ENCODE measurements at regions not wholly inside any gene's neighbourhood (a gene's known extent, or its start where the extent isn't known, plus 50 kb on each side); places are given as distances from the start of the nearest gene placed in this dataset.

DNA sequence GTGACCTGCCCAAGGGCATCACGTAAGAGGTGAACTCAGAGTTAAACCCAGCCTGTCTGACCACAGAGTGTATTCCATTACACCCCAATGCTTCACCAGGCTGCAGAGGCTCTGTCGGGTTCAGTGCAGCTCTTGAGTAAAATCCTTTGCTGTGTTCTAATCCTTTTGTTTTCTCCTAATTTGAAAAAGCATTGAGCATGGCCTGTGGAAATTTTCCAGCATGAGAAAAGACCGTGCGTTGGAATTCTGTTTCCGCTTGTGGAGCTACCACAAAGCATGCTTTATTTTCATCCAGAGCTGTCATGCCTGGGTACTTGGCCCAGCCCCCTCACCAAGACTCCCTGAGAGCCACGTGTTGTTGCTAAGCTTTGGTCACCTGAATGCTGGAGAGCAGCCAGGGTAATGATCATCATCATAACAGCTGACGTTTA lies 317.6 kb downstream of the PRDM2 start:
- 48 to 50% methylated on average over 7 of the region's 7 CpGs for WGBS, 2 donors
- no peak for DNase-seq
- Histone ChIP-seq H3K4me3 (no peak overlapping the region), H3K36me3 (no peaks in the 10 kb centered on the region), H3K4me1 (no peaks in the 10 kb centered on the region), H3K9me3 (no peaks in the 10 kb centered on the region), H3K27me3 (peaks cover 0 to 24% (median 17%) of the 10 kb centered on the region in 7 donors), H3K27ac (no peak overlapping the region)
- TF ChIP-seq, protein P1, sequence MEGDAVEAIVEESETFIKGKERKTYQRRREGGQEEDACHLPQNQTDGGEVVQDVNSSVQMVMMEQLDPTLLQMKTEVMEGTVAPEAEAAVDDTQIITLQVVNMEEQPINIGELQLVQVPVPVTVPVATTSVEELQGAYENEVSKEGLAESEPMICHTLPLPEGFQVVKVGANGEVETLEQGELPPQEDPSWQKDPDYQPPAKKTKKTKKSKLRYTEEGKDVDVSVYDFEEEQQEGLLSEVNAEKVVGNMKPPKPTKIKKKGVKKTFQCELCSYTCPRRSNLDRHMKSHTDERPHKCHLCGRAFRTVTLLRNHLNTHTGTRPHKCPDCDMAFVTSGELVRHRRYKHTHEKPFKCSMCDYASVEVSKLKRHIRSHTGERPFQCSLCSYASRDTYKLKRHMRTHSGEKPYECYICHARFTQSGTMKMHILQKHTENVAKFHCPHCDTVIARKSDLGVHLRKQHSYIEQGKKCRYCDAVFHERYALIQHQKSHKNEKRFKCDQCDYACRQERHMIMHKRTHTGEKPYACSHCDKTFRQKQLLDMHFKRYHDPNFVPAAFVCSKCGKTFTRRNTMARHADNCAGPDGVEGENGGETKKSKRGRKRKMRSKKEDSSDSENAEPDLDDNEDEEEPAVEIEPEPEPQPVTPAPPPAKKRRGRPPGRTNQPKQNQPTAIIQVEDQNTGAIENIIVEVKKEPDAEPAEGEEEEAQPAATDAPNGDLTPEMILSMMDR (IDR thresholded peaks at IDR 0.05) = no peak
- no peak for ATAC-seq
- intact Hi-C loops (cut with DNase I) = no loop called here

DNA sequence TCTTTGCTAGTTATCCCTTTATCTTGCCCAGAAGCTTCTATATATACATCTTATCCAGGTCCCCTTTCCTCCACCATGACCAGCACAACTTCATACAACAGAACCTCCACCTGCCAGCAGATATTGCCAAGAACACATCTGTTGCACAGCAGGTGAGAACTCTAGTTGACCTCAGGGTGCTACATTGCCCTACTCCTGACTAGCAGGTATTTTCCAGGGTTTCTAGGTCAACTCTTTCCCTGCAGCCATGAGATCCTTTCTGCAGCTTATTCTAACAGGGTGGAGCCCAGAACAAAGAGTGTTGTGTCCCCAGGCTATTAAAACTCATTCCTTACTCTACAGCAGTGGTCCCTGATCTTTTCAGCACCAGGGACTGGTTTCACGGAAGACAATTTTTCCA lies 319.5 kb downstream of the PRDM2 start:
- intact Hi-C loops (cut with DNase I) = no loop called here
- ATAC-seq (no peak), DNase-seq (no peak)
- no peaks in the 10 kb centered on the region for H3K4me1 ChIP-seq
- peaks cover 0 to 30% (median 14%) of the 10 kb centered on the region in 7 donors for H3K27me3 ChIP-seq
- H3K4me3 ChIP-seq = no peak overlapping the region
- no peaks in the 10 kb centered on the region for H3K36me3 ChIP-seq
- H3K27ac ChIP-seq = no peak overlapping the region
- no peaks in the 10 kb centered on the region for H3K9me3 ChIP-seq
- 91 to 95% methylated on average over 1 of the region's 1 CpG for WGBS, 2 donors
- TF ChIP-seq, protein P1 (IDR thresholded peaks at IDR 0.05) = no peak

DNA sequence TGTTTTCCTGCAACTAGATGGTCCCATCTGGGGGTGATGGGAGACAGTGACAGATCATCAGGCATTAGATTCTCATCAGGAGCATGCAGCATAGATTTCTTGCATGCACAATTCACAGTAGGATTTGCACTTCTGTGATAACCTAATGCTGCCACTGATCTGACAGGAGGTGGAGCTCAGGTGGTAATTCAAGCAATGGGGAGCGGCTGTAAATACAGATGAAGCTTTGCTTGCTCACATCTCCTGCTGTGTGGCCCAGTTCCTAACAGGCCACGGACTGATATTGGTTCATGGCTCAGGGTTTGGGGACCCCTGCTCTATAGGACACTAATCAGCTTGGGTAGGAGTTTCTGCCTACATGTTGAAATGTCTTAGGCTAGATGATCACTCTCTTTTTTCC lies 320.0 kb downstream of the PRDM2 start:
- Histone ChIP-seq H3K4me3 (no peak overlapping the region), H3K27ac (no peak overlapping the region), H3K27me3 (peaks cover 0 to 31% (median 14%) of the 10 kb centered on the region in 7 donors), H3K4me1 (no peaks in the 10 kb centered on the region), H3K9me3 (no peaks in the 10 kb centered on the region), H3K36me3 (no peaks in the 10 kb centered on the region)
- ATAC-seq (no peak), DNase-seq (no peak)
- 74 to 81% methylated on average over 2 of the region's 2 CpGs for WGBS, 2 donors
- intact Hi-C loops (cut with DNase I) = no loop called here
- TF ChIP-seq, protein P1 (IDR thresholded peaks at IDR 0.05) = no peak

DNA sequence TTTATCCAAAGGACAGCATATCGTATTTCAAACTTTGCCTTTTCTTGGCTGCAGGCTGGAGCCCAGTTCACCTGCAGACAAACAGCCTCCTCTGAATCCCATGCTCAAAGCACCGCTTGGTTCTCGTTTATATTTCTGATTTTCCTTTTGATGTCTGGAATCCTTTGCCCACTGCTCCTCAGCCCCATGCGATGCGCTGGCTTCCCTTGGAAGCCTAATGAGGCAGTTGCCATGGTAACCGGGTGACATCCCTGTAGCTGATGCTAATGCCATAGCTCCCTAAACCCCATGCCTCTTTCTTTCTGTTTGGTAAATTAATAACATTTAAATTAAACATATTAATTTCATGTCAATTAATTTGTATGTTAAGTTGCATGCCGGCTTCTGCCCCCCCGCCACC lies 327.1 kb downstream of the PRDM2 start:
- Histone ChIP-seq H3K27ac (no peak overlapping the region), H3K9me3 (peaks cover 0 to 4% (median 0%) of the 10 kb centered on the region in 11 donors), H3K27me3 (peaks cover 0 to 21% (median 11%) of the 10 kb centered on the region in 7 donors), H3K4me3 (no peak overlapping the region), H3K4me1 (no peaks in the 10 kb centered on the region), H3K36me3 (no peaks in the 10 kb centered on the region)
- TF ChIP-seq, protein P1 (IDR thresholded peaks at IDR 0.05) = no peak
- ATAC-seq = no peak
- WGBS, 2 donors = 71 to 76% methylated on average over 8 of the region's 8 CpGs
- no peak for DNase-seq
- intact Hi-C loops (cut with DNase I) = no loop called here

All from heart right ventricle (tissue), 16 donors.